HL-60 (cell line): ENCODE measurements at regions not wholly inside any gene's neighbourhood (a gene's known extent, or its start where the extent isn't known, plus 50 kb on each side); places are given as distances from the start of the nearest gene placed in this dataset.

Source experiments
- CTCF ChIP-seq: IDR thresholded peaks from one replicate; pipeline ENCODE4 v1.5.1; 2011; ENCODE audit warnings: low read length, control low read depth, inconsistent platforms; ENCODE audit not compliant: insufficient read depth
- REST ChIP-seq: IDR thresholded peaks from 2 replicates; pipeline ENCODE4 v1.6.1; 2012; ENCODE audit warnings: low read depth; ENCODE audit not compliant: insufficient replicate concordance
- SPI1 ChIP-seq: IDR thresholded peaks from 2 replicates; pipeline ENCODE4 v1.6.1; 2012; ENCODE audit warnings: low read depth, mild to moderate bottlenecking, borderline replicate concordance

GRCh38 chr11:106391771-106392420 is 314.4 kb downstream of the AASDHPPT start:
- TF ChIP-seq CTCF (no peak), SPI1 (no peak), REST (no peak)
